ENCODE measurements at regions not wholly inside any gene's neighbourhood (a gene's known extent, or its start where the extent isn't known, plus 50 kb on each side); places are given as distances from the start of the nearest gene placed in this dataset.

GRCh38 chr1:13921190-13921589, 221.2 kb downstream of the PRDM2 start:
- Histone ChIP-seq H3K4me1 (ENCODE audit: control insufficient read depth, insufficient read depth, low read length) (no peaks in the 10 kb centered on the region), H3K9me3 (ENCODE audit: control insufficient read depth in 2 of 2, low read length in 2 of 2) (peaks cover 0 to 5% of the 10 kb centered on the region in 2 donors), H3K27me3 (ENCODE audit: control insufficient read depth in 1 of 2, insufficient read depth in 2 of 2, low read length in 2 of 2) (no peaks in the 10 kb centered on the region), H3K36me3 (ENCODE audit: control insufficient read depth in 2 of 2, insufficient read depth in 2 of 2, low read length in 2 of 2) (no peaks in the 10 kb centered on the region), H3K4me3 (ENCODE audit: low read length in 2 of 2) (no peak overlapping the region), H3K9ac (ENCODE audit: low read length in 2 of 2) (no peak overlapping the region), H3K27ac (ENCODE audit: low read length) (no peak overlapping the region)

GRCh38 chr1:13922466-13923110, 222.6 kb downstream of the PRDM2 start:
- Histone ChIP-seq H3K27ac (ENCODE audit: low read length) (no peak overlapping the region), H3K36me3 (ENCODE audit: control insufficient read depth in 2 of 2, insufficient read depth in 2 of 2, low read length in 2 of 2) (no peaks in the 10 kb centered on the region), H3K9ac (ENCODE audit: low read length in 2 of 2) (no peak overlapping the region), H3K4me1 (ENCODE audit: control insufficient read depth, insufficient read depth, low read length) (no peaks in the 10 kb centered on the region), H3K4me3 (ENCODE audit: low read length in 2 of 2) (no peak overlapping the region), H3K9me3 (ENCODE audit: control insufficient read depth in 2 of 2, low read length in 2 of 2) (peaks cover 0 to 5% of the 10 kb centered on the region in 2 donors), H3K27me3 (ENCODE audit: control insufficient read depth in 1 of 2, insufficient read depth in 2 of 2, low read length in 2 of 2) (no peaks in the 10 kb centered on the region)

DNA sequence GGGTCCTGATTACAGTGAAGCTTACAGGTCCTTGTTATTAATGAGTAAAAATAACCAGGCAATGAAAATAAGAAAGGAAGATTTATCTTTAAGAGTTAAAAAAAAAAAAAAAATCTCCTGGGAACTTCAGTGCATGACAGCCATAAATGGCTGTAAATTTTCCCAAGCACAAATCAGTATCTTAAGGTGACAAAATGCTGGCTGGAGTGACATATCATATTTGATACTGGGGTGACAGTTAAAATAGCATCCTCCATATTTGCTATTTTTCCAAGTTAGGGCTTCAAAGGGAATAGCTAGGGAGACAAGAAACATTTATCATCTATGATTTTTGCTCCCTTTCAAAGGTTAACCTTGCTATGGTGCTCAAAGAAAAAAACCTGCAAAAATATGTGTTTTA, 226.6 kb downstream of the PRDM2 start:
- no peak overlapping the region for H3K4me3 ChIP-seq (ENCODE audit: low read length in 2 of 2)
- no peaks in the 10 kb centered on the region for H3K9me3 ChIP-seq (ENCODE audit: control insufficient read depth in 2 of 2, low read length in 2 of 2)
- H3K9ac ChIP-seq (ENCODE audit: low read length in 2 of 2) = no peak overlapping the region
- H3K27me3 ChIP-seq (ENCODE audit: control insufficient read depth in 1 of 2, insufficient read depth in 2 of 2, low read length in 2 of 2) = no peaks in the 10 kb centered on the region
- no peak overlapping the region for H3K27ac ChIP-seq (ENCODE audit: low read length)
- no peaks in the 10 kb centered on the region for H3K4me1 ChIP-seq (ENCODE audit: control insufficient read depth, insufficient read depth, low read length)
- no peaks in the 10 kb centered on the region for H3K36me3 ChIP-seq (ENCODE audit: control insufficient read depth in 2 of 2, insufficient read depth in 2 of 2, low read length in 2 of 2)

DNA sequence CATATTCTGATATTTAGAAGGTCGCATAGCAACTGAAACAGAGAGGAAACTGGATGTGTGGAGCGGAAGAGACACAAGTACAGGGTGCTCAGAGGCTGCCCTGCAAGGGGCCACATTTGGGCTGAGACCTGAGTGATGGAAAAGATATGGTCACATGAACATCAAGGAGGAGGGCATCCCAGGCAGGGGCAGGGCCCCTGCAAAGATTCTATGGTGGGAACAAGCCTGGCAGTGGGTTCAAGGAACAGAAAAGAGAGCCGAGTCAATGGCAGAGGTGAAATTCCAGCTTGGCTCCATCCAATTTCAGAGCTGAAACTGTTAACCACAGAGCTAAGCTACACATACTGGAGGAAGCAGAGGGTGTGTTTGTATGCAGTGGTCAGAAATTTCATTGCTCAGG, 227.7 kb downstream of the PRDM2 start:
- no peak overlapping the region for H3K4me3 ChIP-seq (ENCODE audit: low read length in 2 of 2)
- H3K27me3 ChIP-seq (ENCODE audit: control insufficient read depth in 1 of 2, insufficient read depth in 2 of 2, low read length in 2 of 2) = no peaks in the 10 kb centered on the region
- H3K9ac ChIP-seq (ENCODE audit: low read length in 2 of 2) = no peak overlapping the region
- H3K36me3 ChIP-seq (ENCODE audit: control insufficient read depth in 2 of 2, insufficient read depth in 2 of 2, low read length in 2 of 2) = no peaks in the 10 kb centered on the region
- H3K27ac ChIP-seq (ENCODE audit: low read length) = no peak overlapping the region
- H3K9me3 ChIP-seq (ENCODE audit: control insufficient read depth in 2 of 2, low read length in 2 of 2) = no peaks in the 10 kb centered on the region
- H3K4me1 ChIP-seq (ENCODE audit: control insufficient read depth, insufficient read depth, low read length) = no peaks in the 10 kb centered on the region

DNA sequence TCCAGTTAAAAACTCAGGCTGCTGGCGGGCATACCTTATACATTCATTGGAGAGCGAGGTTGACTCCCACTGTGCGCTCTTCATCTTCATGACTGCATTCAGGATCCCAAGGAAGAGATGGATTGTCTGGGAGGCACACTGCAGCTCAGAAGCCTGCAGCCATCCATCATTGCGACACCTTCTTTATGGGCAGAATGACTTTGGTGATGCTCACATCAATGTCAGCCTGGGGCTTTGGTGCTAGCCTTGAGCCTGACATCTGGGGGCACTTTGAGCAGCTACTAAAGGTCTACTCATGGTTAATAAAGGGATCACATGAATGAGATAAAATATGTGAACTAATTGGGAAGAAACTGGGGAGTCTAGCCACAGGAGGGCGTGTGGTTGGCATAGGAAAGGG, 229.3 kb downstream of the PRDM2 start:
- peaks cover 0 to 2% of the 10 kb centered on the region in 2 donors for H3K27me3 ChIP-seq (ENCODE audit: control insufficient read depth in 1 of 2, insufficient read depth in 2 of 2, low read length in 2 of 2)
- H3K36me3 ChIP-seq (ENCODE audit: control insufficient read depth in 2 of 2, insufficient read depth in 2 of 2, low read length in 2 of 2) = no peaks in the 10 kb centered on the region
- no peak overlapping the region for H3K4me3 ChIP-seq (ENCODE audit: low read length in 2 of 2)
- H3K27ac ChIP-seq (ENCODE audit: low read length) = no peak overlapping the region
- H3K9me3 ChIP-seq (ENCODE audit: control insufficient read depth in 2 of 2, low read length in 2 of 2) = no peaks in the 10 kb centered on the region
- no peak overlapping the region for H3K9ac ChIP-seq (ENCODE audit: low read length in 2 of 2)
- no peaks in the 10 kb centered on the region for H3K4me1 ChIP-seq (ENCODE audit: control insufficient read depth, insufficient read depth, low read length)

GRCh38 chr1:13930151-13930550, 230.2 kb downstream of the PRDM2 start:
- Histone ChIP-seq H3K4me1 (ENCODE audit: control insufficient read depth, insufficient read depth, low read length) (no peaks in the 10 kb centered on the region), H3K36me3 (ENCODE audit: control insufficient read depth in 2 of 2, insufficient read depth in 2 of 2, low read length in 2 of 2) (no peaks in the 10 kb centered on the region), H3K9ac (ENCODE audit: low read length in 2 of 2) (no peak overlapping the region), H3K9me3 (ENCODE audit: control insufficient read depth in 2 of 2, low read length in 2 of 2) (no peaks in the 10 kb centered on the region), H3K27ac (ENCODE audit: low read length) (no peak overlapping the region), H3K27me3 (ENCODE audit: control insufficient read depth in 1 of 2, insufficient read depth in 2 of 2, low read length in 2 of 2) (peaks cover 0 to 2% of the 10 kb centered on the region in 2 donors), H3K4me3 (ENCODE audit: low read length in 2 of 2) (no peak overlapping the region)

DNA sequence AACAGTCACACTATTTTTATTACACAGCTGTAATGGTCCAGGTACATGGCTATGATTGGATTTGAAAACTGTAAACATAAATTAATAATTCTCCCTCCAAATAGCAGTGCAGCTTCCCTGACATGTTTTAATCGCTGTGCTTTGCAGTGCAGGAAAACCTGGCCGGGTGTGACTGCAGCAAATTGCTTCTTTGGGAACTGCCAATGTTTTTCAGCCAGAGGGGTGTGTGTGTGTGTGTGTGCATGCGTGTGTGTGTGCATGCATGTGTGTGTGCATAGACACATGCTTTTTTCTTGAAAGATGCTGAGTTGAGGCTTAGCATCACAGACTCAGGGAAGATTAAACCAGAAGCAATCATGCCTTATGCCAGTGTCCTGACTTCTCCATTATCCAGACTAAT, 231.2 kb downstream of the PRDM2 start:
- no peak overlapping the region for H3K4me3 ChIP-seq (ENCODE audit: low read length in 2 of 2)
- H3K9me3 ChIP-seq (ENCODE audit: control insufficient read depth in 2 of 2, low read length in 2 of 2) = no peaks in the 10 kb centered on the region
- no peak overlapping the region for H3K27ac ChIP-seq (ENCODE audit: low read length)
- H3K9ac ChIP-seq (ENCODE audit: low read length in 2 of 2) = no peak overlapping the region
- no peaks in the 10 kb centered on the region for H3K36me3 ChIP-seq (ENCODE audit: control insufficient read depth in 2 of 2, insufficient read depth in 2 of 2, low read length in 2 of 2)
- peaks cover 0 to 2% of the 10 kb centered on the region in 2 donors for H3K27me3 ChIP-seq (ENCODE audit: control insufficient read depth in 1 of 2, insufficient read depth in 2 of 2, low read length in 2 of 2)
- no peaks in the 10 kb centered on the region for H3K4me1 ChIP-seq (ENCODE audit: control insufficient read depth, insufficient read depth, low read length)

DNA sequence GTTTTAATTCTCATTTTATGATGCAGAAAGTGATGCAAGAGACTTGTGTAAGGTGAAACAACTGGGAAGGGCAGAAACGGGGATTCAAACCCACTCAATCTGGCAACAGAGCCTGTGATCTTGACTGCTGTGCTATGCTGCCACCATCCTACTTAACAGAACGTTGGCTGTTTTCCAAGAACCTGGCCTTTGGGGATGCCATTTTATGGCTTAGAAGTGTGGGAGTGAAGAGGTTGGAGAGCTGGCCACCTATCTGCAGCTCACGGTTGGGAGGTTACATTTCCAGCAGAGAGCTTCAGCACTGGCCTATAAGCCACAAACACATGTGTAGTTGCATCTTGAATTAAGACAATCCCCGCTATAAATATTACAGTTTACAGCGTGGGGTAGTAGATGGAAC, 235.3 kb downstream of the PRDM2 start:
- H3K9me3 ChIP-seq (ENCODE audit: control insufficient read depth in 2 of 2, low read length in 2 of 2) = no peaks in the 10 kb centered on the region
- no peaks in the 10 kb centered on the region for H3K4me1 ChIP-seq (ENCODE audit: control insufficient read depth, insufficient read depth, low read length)
- H3K9ac ChIP-seq (ENCODE audit: low read length in 2 of 2) = no peak overlapping the region
- no peak overlapping the region for H3K4me3 ChIP-seq (ENCODE audit: low read length in 2 of 2)
- no peaks in the 10 kb centered on the region for H3K36me3 ChIP-seq (ENCODE audit: control insufficient read depth in 2 of 2, insufficient read depth in 2 of 2, low read length in 2 of 2)
- no peak overlapping the region for H3K27ac ChIP-seq (ENCODE audit: low read length)
- H3K27me3 ChIP-seq (ENCODE audit: control insufficient read depth in 1 of 2, insufficient read depth in 2 of 2, low read length in 2 of 2) = peaks cover 0 to 2% of the 10 kb centered on the region in 2 donors

DNA sequence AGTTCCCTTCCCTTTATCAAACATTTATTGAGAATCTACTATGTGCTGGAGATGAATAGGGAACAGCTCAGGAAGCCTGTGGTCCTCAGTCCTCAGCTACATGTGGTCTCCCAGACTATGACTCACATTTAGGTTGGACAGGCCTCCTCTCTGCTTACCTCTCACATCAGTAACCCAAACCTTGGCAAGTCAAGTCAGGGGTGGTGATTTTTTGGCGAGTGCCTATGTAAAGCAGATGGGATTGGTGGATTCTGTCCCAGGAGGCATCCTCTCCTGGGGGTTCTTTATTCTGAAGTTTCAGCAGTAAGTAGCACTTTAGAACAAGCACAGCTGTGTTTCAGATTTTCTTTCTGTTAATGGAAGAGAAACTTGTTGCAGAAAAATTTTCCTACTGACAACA, 241.3 kb downstream of the PRDM2 start:
- Histone ChIP-seq H3K9me3 (ENCODE audit: control insufficient read depth in 2 of 2, low read length in 2 of 2) (no peaks in the 10 kb centered on the region), H3K4me3 (ENCODE audit: low read length in 2 of 2) (no peak overlapping the region)

DNA sequence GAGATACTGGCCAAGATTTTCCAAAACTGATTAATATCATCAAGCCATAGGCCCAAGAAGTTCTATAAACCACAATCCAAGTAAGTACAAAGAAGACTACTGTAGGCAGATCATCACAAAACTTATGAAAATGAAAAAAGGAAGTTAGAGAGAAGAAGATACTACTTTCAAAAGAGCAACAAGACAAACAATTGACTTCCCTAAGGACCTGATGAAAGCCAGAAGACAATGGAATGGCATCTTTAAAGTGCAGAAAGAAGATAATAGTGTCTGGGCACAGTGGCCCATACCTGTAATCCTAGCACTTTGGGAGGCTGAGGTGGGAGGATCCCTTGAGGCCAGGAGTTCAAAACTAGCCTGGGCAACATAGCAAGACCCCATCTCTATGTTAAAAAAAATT, 243.1 kb downstream of the PRDM2 start:
- Histone ChIP-seq H3K27me3 (ENCODE audit: control insufficient read depth in 1 of 2, insufficient read depth in 2 of 2, low read length in 2 of 2) (no peaks in the 10 kb centered on the region), H3K9ac (ENCODE audit: low read length in 2 of 2) (no peak overlapping the region), H3K27ac (ENCODE audit: low read length) (no peak overlapping the region), H3K4me1 (ENCODE audit: control insufficient read depth, insufficient read depth, low read length) (no peaks in the 10 kb centered on the region), H3K36me3 (ENCODE audit: control insufficient read depth in 2 of 2, insufficient read depth in 2 of 2, low read length in 2 of 2) (no peaks in the 10 kb centered on the region), H3K4me3 (ENCODE audit: low read length in 2 of 2) (no peak overlapping the region), H3K9me3 (ENCODE audit: control insufficient read depth in 2 of 2, low read length in 2 of 2) (no peaks in the 10 kb centered on the region)

More for the DNA sequence above, 241.3 kb downstream of the PRDM2 start:
- Histone ChIP-seq H3K9ac (ENCODE audit: low read length in 2 of 2) (no peak overlapping the region), H3K27ac (ENCODE audit: low read length) (no peak overlapping the region), H3K36me3 (ENCODE audit: control insufficient read depth in 2 of 2, insufficient read depth in 2 of 2, low read length in 2 of 2) (no peaks in the 10 kb centered on the region), H3K4me1 (ENCODE audit: control insufficient read depth, insufficient read depth, low read length) (no peaks in the 10 kb centered on the region), H3K27me3 (ENCODE audit: control insufficient read depth in 1 of 2, insufficient read depth in 2 of 2, low read length in 2 of 2) (no peaks in the 10 kb centered on the region)

DNA sequence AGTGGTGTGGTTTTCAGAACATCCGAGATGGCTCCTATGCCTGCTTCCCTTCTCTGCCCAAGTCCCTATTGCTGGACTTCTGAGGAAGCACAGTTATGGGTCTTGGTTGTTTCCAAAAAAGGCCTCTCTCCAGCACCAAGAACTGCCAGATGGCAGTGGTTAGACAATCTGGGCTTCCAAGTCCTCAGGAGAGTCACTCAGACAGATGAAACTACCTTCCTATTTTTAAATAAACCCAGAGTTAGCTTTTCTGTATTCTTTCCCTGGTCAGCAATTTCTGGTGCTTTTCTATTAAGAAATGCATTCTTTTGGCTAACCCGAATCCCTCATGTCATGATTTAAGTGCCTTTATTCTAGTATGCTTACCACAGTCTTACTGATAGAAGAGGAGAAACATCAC, 245.9 kb downstream of the PRDM2 start:
- no peak overlapping the region for H3K4me3 ChIP-seq (ENCODE audit: low read length in 2 of 2)

More for the DNA sequence above, 245.9 kb downstream of the PRDM2 start:
- Histone ChIP-seq H3K9ac (ENCODE audit: low read length in 2 of 2) (no peak overlapping the region), H3K36me3 (ENCODE audit: control insufficient read depth in 2 of 2, insufficient read depth in 2 of 2, low read length in 2 of 2) (no peaks in the 10 kb centered on the region), H3K27ac (ENCODE audit: low read length) (no peak overlapping the region), H3K9me3 (ENCODE audit: control insufficient read depth in 2 of 2, low read length in 2 of 2) (no peaks in the 10 kb centered on the region), H3K27me3 (ENCODE audit: control insufficient read depth in 1 of 2, insufficient read depth in 2 of 2, low read length in 2 of 2) (no peaks in the 10 kb centered on the region), H3K4me1 (ENCODE audit: control insufficient read depth, insufficient read depth, low read length) (no peaks in the 10 kb centered on the region)
